ENCODE measurements at regions not wholly inside any gene's neighbourhood (a gene's known extent, or its start where the extent isn't known, plus 50 kb on each side); places are given as distances from the start of the nearest gene placed in this dataset.
"Not testable (repeated sequence)": the region's sequence is repeated elsewhere in the genome, so short reads cannot be mapped to it uniquely, and the experiment has no call there.

- H3K9me2 ChIP-seq (ENCODE audit: insufficient read depth); H3K27ac ChIP-seq (ENCODE audit: low read depth, low read length); H3K36me3 ChIP-seq (ENCODE audit: control insufficient read depth in 1 of 2, insufficient read depth in 2 of 2, low read length in 2 of 2); H3K4me2 ChIP-seq (ENCODE audit: low read length); RAD21 ChIA-PET (ENCODE audit: low non-redundant PET in 1 of 2, low total read pairs in 2 of 2, uncharacterized antibody in 2 of 2, unreplicated experiment in 2 of 2); BruUV-seq (replicated peaks); H3K9ac ChIP-seq (ENCODE audit: low read length); ATAC-seq; H4K20me1 ChIP-seq (ENCODE audit: insufficient read depth); H3K79me2 ChIP-seq (ENCODE audit: insufficient read depth, low read length); CTCF ChIA-PET; H3K4me3 ChIP-seq (replicated peaks in 1 of 2; ENCODE audit: low read depth in 1 of 2, low read length in 2 of 2); intact Hi-C loops (cut with micrococcal nuclease); POLR2A ChIA-PET; DNase-seq (ENCODE audit: low read depth, low spot score); H3K4me1 ChIP-seq (ENCODE audit: control insufficient read depth in 1 of 2, insufficient read depth in 2 of 2, low read length in 2 of 2); H2AFZ ChIP-seq (ENCODE audit: low read depth, low read length, poor library complexity, severe bottlenecking); H3K27me3 ChIP-seq (ENCODE audit: insufficient read depth, low read length); H3K9me3 ChIP-seq (ENCODE audit: control insufficient read depth in 1 of 2, insufficient read depth in 1 of 2, low read depth in 1 of 2, low read length in 2 of 2): not testable (repeated sequence)
Observed at GRCh38 chr13:18673794-18674193, 507.8 kb downstream of the TUBA3C start.

GRCh38 chr13:18666585-18666984 lies 515.0 kb downstream of the TUBA3C start:
- H3K9me2 ChIP-seq (ENCODE audit: insufficient read depth); H3K79me2 ChIP-seq (ENCODE audit: insufficient read depth, low read length); RAD21 ChIA-PET (ENCODE audit: low non-redundant PET in 1 of 2, low total read pairs in 2 of 2, uncharacterized antibody in 2 of 2, unreplicated experiment in 2 of 2); H3K9ac ChIP-seq (ENCODE audit: low read length); DNase-seq (ENCODE audit: low read depth, low spot score); H3K4me2 ChIP-seq (ENCODE audit: low read length); intact Hi-C loops (cut with micrococcal nuclease); H4K20me1 ChIP-seq (ENCODE audit: insufficient read depth); POLR2A ChIA-PET; BruUV-seq (replicated peaks); CTCF ChIA-PET; H2AFZ ChIP-seq (ENCODE audit: low read depth, low read length, poor library complexity, severe bottlenecking); H3K27me3 ChIP-seq (ENCODE audit: insufficient read depth, low read length); ATAC-seq; H3K27ac ChIP-seq (ENCODE audit: low read depth, low read length); H3K9me3 ChIP-seq (ENCODE audit: control insufficient read depth in 1 of 2, insufficient read depth in 1 of 2, low read depth in 1 of 2, low read length in 2 of 2); H3K36me3 ChIP-seq (ENCODE audit: control insufficient read depth in 1 of 2, insufficient read depth in 2 of 2, low read length in 2 of 2); H3K4me1 ChIP-seq (ENCODE audit: control insufficient read depth in 1 of 2, insufficient read depth in 2 of 2, low read length in 2 of 2); H3K4me3 ChIP-seq (replicated peaks in 1 of 2; ENCODE audit: low read depth in 1 of 2, low read length in 2 of 2): not testable (repeated sequence)

GRCh38 chr13:18665716-18666115 lies 515.9 kb downstream of the TUBA3C start:
- ATAC-seq; H3K9me3 ChIP-seq (ENCODE audit: control insufficient read depth in 1 of 2, insufficient read depth in 1 of 2, low read depth in 1 of 2, low read length in 2 of 2); H3K4me2 ChIP-seq (ENCODE audit: low read length); H4K20me1 ChIP-seq (ENCODE audit: insufficient read depth); H3K27ac ChIP-seq (ENCODE audit: low read depth, low read length); H2AFZ ChIP-seq (ENCODE audit: low read depth, low read length, poor library complexity, severe bottlenecking); H3K9me2 ChIP-seq (ENCODE audit: insufficient read depth); H3K27me3 ChIP-seq (ENCODE audit: insufficient read depth, low read length); POLR2A ChIA-PET; H3K79me2 ChIP-seq (ENCODE audit: insufficient read depth, low read length); H3K4me3 ChIP-seq (replicated peaks in 1 of 2; ENCODE audit: low read depth in 1 of 2, low read length in 2 of 2); H3K36me3 ChIP-seq (ENCODE audit: control insufficient read depth in 1 of 2, insufficient read depth in 2 of 2, low read length in 2 of 2); H3K4me1 ChIP-seq (ENCODE audit: control insufficient read depth in 1 of 2, insufficient read depth in 2 of 2, low read length in 2 of 2); RAD21 ChIA-PET (ENCODE audit: low non-redundant PET in 1 of 2, low total read pairs in 2 of 2, uncharacterized antibody in 2 of 2, unreplicated experiment in 2 of 2); H3K9ac ChIP-seq (ENCODE audit: low read length); intact Hi-C loops (cut with micrococcal nuclease); BruUV-seq (replicated peaks); DNase-seq (ENCODE audit: low read depth, low spot score); CTCF ChIA-PET: not testable (repeated sequence)

- H3K9ac ChIP-seq (ENCODE audit: low read length); DNase-seq (ENCODE audit: low read depth, low spot score); H3K36me3 ChIP-seq (ENCODE audit: control insufficient read depth in 1 of 2, insufficient read depth in 2 of 2, low read length in 2 of 2); H2AFZ ChIP-seq (ENCODE audit: low read depth, low read length, poor library complexity, severe bottlenecking); RAD21 ChIA-PET (ENCODE audit: low non-redundant PET in 1 of 2, low total read pairs in 2 of 2, uncharacterized antibody in 2 of 2, unreplicated experiment in 2 of 2); H3K4me2 ChIP-seq (ENCODE audit: low read length); H3K9me3 ChIP-seq (ENCODE audit: control insufficient read depth in 1 of 2, insufficient read depth in 1 of 2, low read depth in 1 of 2, low read length in 2 of 2); CTCF ChIA-PET; H3K79me2 ChIP-seq (ENCODE audit: insufficient read depth, low read length); BruUV-seq (replicated peaks); intact Hi-C loops (cut with micrococcal nuclease); H3K27me3 ChIP-seq (ENCODE audit: insufficient read depth, low read length); H3K9me2 ChIP-seq (ENCODE audit: insufficient read depth); H4K20me1 ChIP-seq (ENCODE audit: insufficient read depth); H3K27ac ChIP-seq (ENCODE audit: low read depth, low read length); POLR2A ChIA-PET; H3K4me1 ChIP-seq (ENCODE audit: control insufficient read depth in 1 of 2, insufficient read depth in 2 of 2, low read length in 2 of 2); H3K4me3 ChIP-seq (replicated peaks in 1 of 2; ENCODE audit: low read depth in 1 of 2, low read length in 2 of 2); ATAC-seq: not testable (repeated sequence)
Observed at GRCh38 chr13:18665124-18665523, 516.5 kb downstream of the TUBA3C start.

GRCh38 chr13:18663222-18663621 lies 518.4 kb downstream of the TUBA3C start:
- H3K36me3 ChIP-seq (ENCODE audit: control insufficient read depth in 1 of 2, insufficient read depth in 2 of 2, low read length in 2 of 2); intact Hi-C loops (cut with micrococcal nuclease); ATAC-seq; H3K27me3 ChIP-seq (ENCODE audit: insufficient read depth, low read length); H3K4me2 ChIP-seq (ENCODE audit: low read length); BruUV-seq (replicated peaks); CTCF ChIA-PET; H3K79me2 ChIP-seq (ENCODE audit: insufficient read depth, low read length); H3K9ac ChIP-seq (ENCODE audit: low read length); DNase-seq (ENCODE audit: low read depth, low spot score); H3K27ac ChIP-seq (ENCODE audit: low read depth, low read length); POLR2A ChIA-PET; H3K9me2 ChIP-seq (ENCODE audit: insufficient read depth); RAD21 ChIA-PET (ENCODE audit: low non-redundant PET in 1 of 2, low total read pairs in 2 of 2, uncharacterized antibody in 2 of 2, unreplicated experiment in 2 of 2); H4K20me1 ChIP-seq (ENCODE audit: insufficient read depth); H3K9me3 ChIP-seq (ENCODE audit: control insufficient read depth in 1 of 2, insufficient read depth in 1 of 2, low read depth in 1 of 2, low read length in 2 of 2); H2AFZ ChIP-seq (ENCODE audit: low read depth, low read length, poor library complexity, severe bottlenecking); H3K4me3 ChIP-seq (replicated peaks in 1 of 2; ENCODE audit: low read depth in 1 of 2, low read length in 2 of 2); H3K4me1 ChIP-seq (ENCODE audit: control insufficient read depth in 1 of 2, insufficient read depth in 2 of 2, low read length in 2 of 2): not testable (repeated sequence)

Measured in HCT116 (cell line).